ENCODE measurements at regions not wholly inside any gene's neighbourhood (a gene's known extent, or its start where the extent isn't known, plus 50 kb on each side); places are given as distances from the start of the nearest gene placed in this dataset.
A peak's percentile ranks its signal among the peaks of the same experiment; 100 is the strongest.
"Not testable (repeated sequence)": the region's sequence is repeated elsewhere in the genome, so short reads cannot be mapped to it uniquely, and the experiment has no call there.

DNA sequence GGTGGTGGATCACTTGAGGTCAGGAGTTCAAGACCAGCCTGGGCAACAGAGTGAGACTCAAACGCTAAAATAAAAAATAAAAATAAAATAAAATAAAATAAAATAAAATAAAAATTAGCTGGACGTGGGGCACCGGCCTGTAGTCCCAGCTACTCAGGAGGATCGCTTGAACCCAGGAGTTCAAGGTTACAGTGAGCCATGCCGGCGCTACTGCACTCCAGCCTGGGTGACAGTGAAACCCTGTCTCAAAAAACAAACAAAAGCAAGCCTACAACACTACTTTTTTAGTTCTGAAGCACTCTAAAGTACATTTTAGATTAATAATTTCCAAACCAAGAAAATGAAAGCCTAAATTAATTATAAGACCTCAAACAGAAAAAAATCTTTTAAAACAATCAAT lies 56.2 kb upstream of the ZSCAN2 start:
- not testable (repeated sequence) for DNase-seq (ENCODE audit: low read depth)

- not testable (repeated sequence) for DNase-seq (ENCODE audit: low read depth)
These were observed 53.7 kb upstream of the ZSCAN2 start for GRCh38 chr15:84547150-84547549.

GRCh38 chr15:84550503-84550902 lies 50.3 kb upstream of the ZSCAN2 start:
- peak; percentile 63 for DNase-seq (ENCODE audit: low read depth)

Data from renal cortical epithelial cell (primary cell).